PFSK-1 (cell line): ENCODE measurements at regions not wholly inside any gene's neighbourhood (a gene's known extent, or its start where the extent isn't known, plus 50 kb on each side); places are given as distances from the start of the nearest gene placed in this dataset.

ENCODE experiments used
- FOXP2 ChIP-seq: optimal IDR thresholded peaks from 2 replicates; pipeline ENCODE3; 2011; ENCODE audit warnings: borderline replicate concordance, control low read depth, inconsistent platforms; ENCODE audit not compliant: insufficient read depth; ENCODE audit errors: extremely low read length, extremely low read depth
- POLR2AphosphoS5 ChIP-seq: IDR thresholded peaks from 2 replicates; pipeline ENCODE4 v1.6.1; 2012; ENCODE audit warnings: low read depth, mild to moderate bottlenecking, control low read depth, low read length, moderate library complexity
- SIN3A ChIP-seq: IDR thresholded peaks from 2 replicates; pipeline ENCODE4 v1.6.1; 2012; ENCODE audit warnings: mild to moderate bottlenecking, low read length, moderate library complexity, borderline replicate concordance; ENCODE audit not compliant: insufficient read depth
- TAF1 ChIP-seq: IDR thresholded peaks from 2 replicates; pipeline ENCODE4 v1.6.1; 2012; ENCODE audit warnings: low read length, control low read depth, borderline replicate concordance; ENCODE audit not compliant: insufficient read depth
- TF ChIP-seq, protein P1 (sequence below), 2 experiments: IDR thresholded peaks; 2 replicates each; pipeline versions ENCODE4 v1.6.1 to v1.8.0; 2011 to 2012; ENCODE audit warnings: low read depth in 2 of 2, low read length in 2 of 2, control low read depth in 1 of 2, inconsistent platforms in 1 of 2, mild to moderate bottlenecking in 1 of 2, moderate library complexity in 1 of 2; ENCODE audit not compliant: insufficient read depth in 1 of 2

DNA sequence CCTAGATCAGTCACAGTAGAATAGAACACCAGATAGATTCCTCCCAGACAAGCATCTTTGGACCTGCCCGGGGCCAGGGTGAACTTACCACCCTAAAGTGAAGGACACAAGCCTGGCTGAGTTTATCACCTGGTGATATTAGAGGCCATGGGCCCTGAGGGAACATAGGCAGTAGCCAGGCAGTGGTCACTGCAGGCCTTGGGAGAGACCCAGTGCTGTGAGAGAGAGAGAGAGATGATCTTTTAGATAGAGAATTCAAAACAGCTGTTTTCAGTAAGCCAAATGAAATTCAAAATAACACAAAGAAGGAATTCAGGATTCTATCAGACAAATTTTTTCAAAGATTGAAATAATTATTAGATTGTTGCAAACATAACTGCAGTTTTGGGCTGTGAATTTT is 1679.9 kb downstream of the EFNB2 start:
- TF ChIP-seq SIN3A (no peak), POLR2AphosphoS5 (no peak), FOXP2 (no peak), TAF1 (no peak)
- TF ChIP-seq, protein P1, sequence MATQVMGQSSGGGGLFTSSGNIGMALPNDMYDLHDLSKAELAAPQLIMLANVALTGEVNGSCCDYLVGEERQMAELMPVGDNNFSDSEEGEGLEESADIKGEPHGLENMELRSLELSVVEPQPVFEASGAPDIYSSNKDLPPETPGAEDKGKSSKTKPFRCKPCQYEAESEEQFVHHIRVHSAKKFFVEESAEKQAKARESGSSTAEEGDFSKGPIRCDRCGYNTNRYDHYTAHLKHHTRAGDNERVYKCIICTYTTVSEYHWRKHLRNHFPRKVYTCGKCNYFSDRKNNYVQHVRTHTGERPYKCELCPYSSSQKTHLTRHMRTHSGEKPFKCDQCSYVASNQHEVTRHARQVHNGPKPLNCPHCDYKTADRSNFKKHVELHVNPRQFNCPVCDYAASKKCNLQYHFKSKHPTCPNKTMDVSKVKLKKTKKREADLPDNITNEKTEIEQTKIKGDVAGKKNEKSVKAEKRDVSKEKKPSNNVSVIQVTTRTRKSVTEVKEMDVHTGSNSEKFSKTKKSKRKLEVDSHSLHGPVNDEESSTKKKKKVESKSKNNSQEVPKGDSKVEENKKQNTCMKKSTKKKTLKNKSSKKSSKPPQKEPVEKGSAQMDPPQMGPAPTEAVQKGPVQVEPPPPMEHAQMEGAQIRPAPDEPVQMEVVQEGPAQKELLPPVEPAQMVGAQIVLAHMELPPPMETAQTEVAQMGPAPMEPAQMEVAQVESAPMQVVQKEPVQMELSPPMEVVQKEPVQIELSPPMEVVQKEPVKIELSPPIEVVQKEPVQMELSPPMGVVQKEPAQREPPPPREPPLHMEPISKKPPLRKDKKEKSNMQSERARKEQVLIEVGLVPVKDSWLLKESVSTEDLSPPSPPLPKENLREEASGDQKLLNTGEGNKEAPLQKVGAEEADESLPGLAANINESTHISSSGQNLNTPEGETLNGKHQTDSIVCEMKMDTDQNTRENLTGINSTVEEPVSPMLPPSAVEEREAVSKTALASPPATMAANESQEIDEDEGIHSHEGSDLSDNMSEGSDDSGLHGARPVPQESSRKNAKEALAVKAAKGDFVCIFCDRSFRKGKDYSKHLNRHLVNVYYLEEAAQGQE (IDR thresholded peaks at IDR 0.05; ENCODE audit: insufficient read depth in 1 of 2, low read depth in 2 of 2, low read length in 2 of 2), result no peak

DNA sequence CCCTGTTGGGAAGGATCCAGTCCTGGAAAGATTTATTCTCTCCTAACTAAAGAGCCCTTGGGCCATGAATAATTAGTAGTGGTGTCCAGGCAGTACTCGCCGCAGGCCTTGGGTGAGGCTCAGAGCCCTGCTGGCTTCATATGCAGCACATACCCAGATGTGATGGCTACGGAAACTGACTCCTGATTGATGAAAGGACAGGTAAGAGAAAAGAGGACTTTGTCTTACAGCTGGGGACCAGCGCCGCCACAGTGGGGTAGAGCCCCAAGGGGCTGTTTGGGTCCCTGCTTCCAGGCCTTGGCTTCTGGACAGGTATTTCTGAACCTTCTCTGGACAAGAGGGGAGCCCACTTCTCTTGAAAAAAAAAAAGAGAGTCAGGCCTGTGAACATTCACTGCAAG is 1680.8 kb downstream of the EFNB2 start:
- TF ChIP-seq, protein P1 (IDR thresholded peaks at IDR 0.05; ENCODE audit: insufficient read depth in 1 of 2, low read depth in 2 of 2, low read length in 2 of 2), result no peak
- no peak for TF ChIP-seq TAF1
- TF ChIP-seq FOXP2, result no peak
- TF ChIP-seq POLR2AphosphoS5, result no peak
- TF ChIP-seq SIN3A, result no peak

DNA sequence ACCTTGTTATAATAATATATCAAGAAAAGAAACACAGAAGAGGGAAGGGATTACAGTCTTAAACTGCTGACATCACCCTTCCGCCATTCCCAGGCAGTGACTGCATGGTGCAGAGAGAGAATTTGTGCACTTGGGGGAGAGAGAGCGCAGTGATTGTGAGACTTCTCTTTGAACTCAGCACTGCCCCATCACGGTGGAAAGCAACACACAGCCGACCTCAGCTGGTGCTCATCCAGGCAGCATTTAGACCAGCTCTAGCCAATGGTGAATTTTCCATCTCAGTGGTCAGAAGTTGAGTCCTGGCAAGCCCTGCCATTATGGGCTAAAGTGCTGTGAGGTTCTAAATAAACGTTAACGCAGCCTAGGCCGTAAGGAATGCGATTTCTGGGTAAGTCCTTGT is 1681.5 kb downstream of the EFNB2 start:
- TF ChIP-seq FOXP2 (no peak), TAF1 (no peak), POLR2AphosphoS5 (no peak), SIN3A (no peak)
- TF ChIP-seq, protein P1 (IDR thresholded peaks at IDR 0.05; ENCODE audit: insufficient read depth in 1 of 2, low read depth in 2 of 2, low read length in 2 of 2), result no peak

DNA sequence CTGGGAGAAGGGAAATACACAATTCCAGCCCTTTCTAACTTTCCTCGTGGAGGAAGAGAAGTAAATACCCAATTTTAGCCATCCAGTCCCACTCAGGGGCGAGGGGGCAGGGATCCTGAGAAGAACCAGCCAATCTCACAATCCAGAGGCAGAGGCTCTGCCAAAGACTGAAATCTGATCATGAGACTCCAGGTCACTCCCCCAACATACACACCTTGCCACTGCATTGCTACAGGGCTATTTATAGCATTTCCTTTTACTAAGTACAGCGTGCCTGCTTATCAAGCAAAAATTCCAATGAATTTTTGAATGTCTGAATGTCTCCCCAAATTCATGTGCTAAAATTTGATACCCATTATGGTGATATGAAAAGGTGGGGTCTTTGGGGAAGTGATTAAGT is 1687.5 kb downstream of the EFNB2 start:
- TF ChIP-seq SIN3A, result no peak
- no peak for TF ChIP-seq POLR2AphosphoS5
- no peak for TF ChIP-seq TAF1
- no peak for TF ChIP-seq FOXP2
- TF ChIP-seq, protein P1 (IDR thresholded peaks at IDR 0.05; ENCODE audit: insufficient read depth in 1 of 2, low read depth in 2 of 2, low read length in 2 of 2), result no peak

DNA sequence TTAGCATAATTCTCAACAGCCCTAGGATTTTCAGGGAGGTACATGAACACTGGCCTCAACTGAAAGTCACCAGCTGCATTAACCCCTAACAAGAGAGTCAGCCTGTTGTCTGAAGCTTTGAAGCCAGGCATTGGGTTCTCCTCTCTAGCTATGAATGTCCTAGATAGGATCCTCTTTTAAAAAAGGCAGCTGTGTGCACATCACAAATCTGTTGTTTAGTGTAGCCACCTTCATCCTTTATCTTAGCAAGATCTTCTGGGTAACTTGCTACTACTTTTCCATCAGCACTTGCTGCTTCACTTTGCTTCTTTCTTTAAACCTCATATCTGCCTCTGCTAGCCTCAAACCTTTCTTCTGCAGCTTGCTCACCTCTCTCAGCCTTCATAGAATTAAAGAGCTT is 1692.1 kb downstream of the EFNB2 start:
- TF ChIP-seq TAF1 (no peak), FOXP2 (no peak), POLR2AphosphoS5 (no peak), SIN3A (no peak)
- TF ChIP-seq, protein P1 (IDR thresholded peaks at IDR 0.05; ENCODE audit: insufficient read depth in 1 of 2, low read depth in 2 of 2, low read length in 2 of 2), result no peak
